K562 (cell line): ENCODE measurements at regions not wholly inside any gene's neighbourhood (a gene's known extent, or its start where the extent isn't known, plus 50 kb on each side); places are given as distances from the start of the nearest gene placed in this dataset.
"Not testable (repeated sequence)": the region's sequence is repeated elsewhere in the genome, so short reads cannot be mapped to it uniquely, and the experiment has no call there.

Source experiments
- HSF4 ChIP-seq: fragments of 250-450 bp; sonication (Bioruptor Pico); IDR thresholded peaks from 2 replicates; pipeline ENCODE4 v2.1.2; 2022; ENCODE audit warnings: mild to moderate bottlenecking, moderate library complexity, borderline replicate concordance
- NR1H2 ChIP-seq: sonication (generic); formaldehyde crosslinking; IDR thresholded peaks from 2 replicates; pipeline ENCODE4 v1.4.0; 2020; ENCODE audit warnings: mild to moderate bottlenecking, missing genetic modification reagents
- SRF ChIP-seq, 2 experiments: fragments of 250-450, 450-650 bp in 1 of 2; sonication (Bioruptor Pico) in 1 of 2; sonication (generic) in 1 of 2; formaldehyde crosslinking; IDR thresholded peaks; 2 replicates each; pipeline versions ENCODE4 v1.5.0 to v1.5.1; 2020 to 2022; ENCODE audit warnings: mild to moderate bottlenecking in 1 of 2, missing genetic modification reagents in 1 of 2

DNA sequence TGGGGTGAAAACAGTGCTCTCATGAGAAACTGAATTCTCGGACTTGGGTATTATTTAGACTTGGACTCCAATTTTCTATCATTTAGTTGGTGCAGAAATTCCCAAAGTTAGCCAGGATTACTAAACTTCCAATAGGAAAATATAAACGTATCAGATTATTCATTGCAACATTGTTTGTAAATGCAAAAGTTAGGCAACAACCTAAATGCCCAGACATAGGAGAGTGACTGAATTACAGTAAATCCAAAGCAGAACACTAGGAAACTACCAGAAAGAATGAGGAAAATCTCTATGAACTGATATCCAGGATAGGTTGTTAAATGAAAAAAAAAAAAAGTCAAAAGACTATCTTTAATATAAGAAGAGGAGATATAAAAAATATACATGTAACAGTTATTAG is 96.2 kb upstream of the DPY19L1 start:
- not testable (repeated sequence) for TF ChIP-seq HSF4 (CRISPR knock-in tag); NR1H2 (CRISPR knock-in tag); SRF (CRISPR knock-in tag; IDR thresholded peaks at IDR 0.05)
